DMS 273 (cell line): ENCODE measurements at regions not wholly inside any gene's neighbourhood (a gene's known extent, or its start where the extent isn't known, plus 50 kb on each side); places are given as distances from the start of the nearest gene placed in this dataset.
A peak's percentile ranks its signal among the peaks of the same experiment; 100 is the strongest.
"Not testable (repeated sequence)": the region's sequence is repeated elsewhere in the genome, so short reads cannot be mapped to it uniquely, and the experiment has no call there.

Experiments
- DNase-seq: peaks from one replicate; lab custom pipeline; 2025; ENCODE audit not compliant: unreplicated experiment; lab: John Stamatoyannopoulos, UW

DNA sequence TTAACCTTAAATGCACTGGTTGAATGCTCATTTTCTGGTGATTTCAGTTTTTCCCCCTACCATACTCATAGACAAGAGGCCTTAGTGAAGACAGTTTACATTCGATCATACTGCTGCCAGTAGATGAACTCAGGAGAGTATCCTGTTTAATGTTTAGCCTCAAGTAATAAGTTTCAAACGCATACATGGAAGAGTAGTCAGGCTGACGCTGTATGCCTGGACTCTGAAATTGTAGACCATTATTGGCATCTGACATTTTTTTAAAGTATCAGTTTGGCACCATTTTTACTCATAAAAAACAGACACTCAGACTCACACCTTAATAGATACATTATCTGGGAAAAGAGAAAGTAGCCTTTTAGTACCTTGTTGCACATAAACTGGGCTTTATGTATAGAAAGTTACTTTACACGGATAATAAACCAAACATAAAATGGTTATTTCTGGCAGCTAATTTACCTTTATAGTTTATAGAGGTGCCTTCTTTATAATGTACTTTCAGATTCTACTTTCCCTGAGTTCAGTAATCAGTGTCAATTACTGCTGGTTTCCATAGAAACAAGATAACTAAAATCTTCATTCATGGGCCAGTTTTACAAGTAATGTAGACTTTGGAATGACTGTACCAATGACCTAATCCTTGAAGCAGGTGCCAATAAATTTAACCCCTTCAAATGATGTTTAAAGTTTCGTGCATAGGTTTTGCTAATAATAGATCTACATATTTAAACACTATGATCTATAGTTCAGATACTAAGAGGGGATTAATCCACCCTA lies 183.8 kb upstream of the ITGA1 start:
- DNase-seq = no peak

GRCh38 chr5:52605317-52606313 lies 182.1 kb upstream of the ITGA1 start:
- no peak for DNase-seq

DNA sequence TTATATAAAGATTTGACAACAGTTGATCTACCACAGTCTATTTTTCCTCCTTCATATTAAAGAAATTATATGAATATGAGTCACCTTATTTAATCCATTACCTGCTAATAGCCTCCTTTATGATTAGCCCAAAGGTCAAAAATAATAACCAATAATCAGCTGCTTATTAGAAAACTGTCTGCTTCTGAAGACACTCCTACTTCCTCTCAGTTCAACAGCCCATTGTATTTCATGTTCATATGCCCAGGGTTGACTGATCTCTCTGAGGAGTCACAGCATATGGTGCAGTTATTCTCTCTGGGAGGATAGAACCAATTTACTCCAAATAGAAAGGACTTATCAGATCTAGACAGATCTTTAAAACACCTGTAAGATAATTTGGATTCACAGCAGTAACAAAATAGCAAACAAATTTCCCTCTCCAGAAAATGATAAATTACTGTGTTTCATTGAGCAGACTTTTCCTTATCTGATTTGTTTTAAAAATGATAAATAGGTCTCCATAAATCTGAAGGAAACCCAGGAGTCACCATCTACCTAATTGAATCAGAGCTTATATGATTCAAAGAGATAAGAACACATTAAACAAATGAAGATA lies 180.4 kb upstream of the ITGA1 start:
- no peak for DNase-seq

DNA sequence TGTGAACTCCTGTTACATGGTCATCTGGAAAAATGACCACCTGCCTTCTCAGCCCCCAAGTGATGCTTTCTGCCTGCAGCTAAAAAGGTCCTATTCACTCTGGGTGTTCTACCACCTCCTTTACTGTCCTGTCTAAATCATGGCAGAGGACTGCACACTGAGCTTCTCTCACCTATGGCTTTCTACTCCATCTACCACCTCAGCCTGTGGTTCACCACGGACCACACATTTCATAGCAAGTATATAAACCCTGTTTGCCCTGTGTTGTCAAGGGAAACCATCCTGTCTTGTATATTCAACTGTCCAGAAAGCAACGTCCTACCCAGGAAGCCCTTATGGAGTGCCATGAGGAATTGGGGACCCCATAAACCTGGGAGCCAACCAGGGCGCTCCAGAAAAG lies 167.4 kb upstream of the ITGA1 start:
- DNase-seq = no peak

- DNase-seq = no peak
These were observed 164.4 kb upstream of the ITGA1 start for GRCh38 chr5:52623291-52623690.

DNA sequence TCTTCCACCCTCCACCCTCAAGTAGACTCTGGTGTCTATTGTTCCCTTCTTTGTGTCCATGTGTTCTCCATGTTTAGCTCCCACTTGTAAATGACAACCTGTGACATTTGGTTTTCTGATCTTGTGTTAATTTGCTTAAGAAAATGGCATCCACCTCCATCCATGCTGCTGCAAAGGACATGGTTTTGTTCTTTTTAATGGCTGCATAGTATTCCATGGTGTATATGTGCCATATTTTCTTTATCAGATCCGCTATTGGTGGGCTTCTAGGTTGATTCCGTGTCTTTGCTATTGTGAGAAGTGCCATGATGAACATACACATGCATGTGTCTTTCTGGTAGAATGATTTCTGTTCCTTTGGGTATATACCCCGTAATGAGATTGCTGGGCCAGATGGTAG lies 163.4 kb upstream of the ITGA1 start:
- no peak for DNase-seq

DNA sequence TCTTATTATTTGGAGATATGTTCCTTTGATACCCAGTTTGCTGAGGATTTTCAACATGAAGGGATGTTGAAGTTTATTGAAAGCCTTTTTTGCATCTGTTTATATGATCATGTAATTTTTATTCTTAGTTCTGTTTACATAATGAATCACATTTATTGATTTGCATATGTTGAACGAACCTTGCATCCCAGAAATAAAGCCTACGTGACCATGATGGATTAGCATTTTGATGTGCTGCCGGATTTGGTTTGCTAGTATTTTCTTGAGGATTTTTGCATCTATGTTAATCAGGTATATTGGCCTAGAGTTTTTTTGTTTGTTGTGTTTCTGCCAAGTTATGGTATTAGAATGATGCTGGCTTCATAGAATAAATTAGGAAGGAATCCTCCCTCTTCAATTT lies 161.4 kb upstream of the ITGA1 start:
- no peak for DNase-seq

GRCh38 chr5:52627740-52628139 lies 160.0 kb upstream of the ITGA1 start:
- no peak for DNase-seq

DNA sequence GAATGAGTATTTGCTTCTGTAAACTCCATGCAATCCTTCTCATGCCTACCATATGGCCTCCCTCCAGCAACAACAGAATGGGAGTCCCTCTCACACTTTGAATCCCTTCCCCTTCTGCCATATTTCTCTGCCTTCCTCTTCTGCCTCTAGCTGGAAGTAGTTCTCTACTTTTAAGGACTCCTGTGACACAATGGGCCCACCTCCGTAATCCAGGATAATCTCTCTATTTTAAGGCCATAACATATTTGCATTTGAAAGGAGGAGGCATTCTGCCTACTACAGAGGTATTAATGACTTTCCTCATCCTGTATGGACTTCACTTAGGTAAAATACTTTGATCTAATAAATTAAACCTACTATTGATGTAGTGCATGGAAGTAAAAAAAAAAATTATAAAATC lies 155.4 kb upstream of the ITGA1 start:
- no peak for DNase-seq

DNA sequence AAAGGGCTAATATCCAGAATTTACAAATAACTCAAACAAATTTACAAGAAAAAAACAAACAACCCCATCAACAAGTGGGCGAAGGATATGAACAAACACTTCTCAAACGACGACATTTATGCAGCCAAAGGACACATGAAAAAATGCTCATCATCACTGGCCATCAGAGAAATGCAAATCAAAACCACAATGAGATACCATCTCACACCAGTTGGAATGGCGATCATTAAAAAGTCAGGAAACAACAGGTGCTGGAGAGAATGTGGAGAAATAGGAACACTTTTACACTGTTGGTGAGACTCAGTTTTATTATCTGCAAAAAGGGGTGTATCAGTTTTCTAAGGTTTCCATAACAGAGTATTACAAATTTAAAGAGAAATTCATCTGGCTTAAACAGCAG lies 153.5 kb upstream of the ITGA1 start:
- DNase-seq = not testable (repeated sequence)

GRCh38 chr5:52638732-52639131 lies 149.0 kb upstream of the ITGA1 start:
- no peak for DNase-seq

DNA sequence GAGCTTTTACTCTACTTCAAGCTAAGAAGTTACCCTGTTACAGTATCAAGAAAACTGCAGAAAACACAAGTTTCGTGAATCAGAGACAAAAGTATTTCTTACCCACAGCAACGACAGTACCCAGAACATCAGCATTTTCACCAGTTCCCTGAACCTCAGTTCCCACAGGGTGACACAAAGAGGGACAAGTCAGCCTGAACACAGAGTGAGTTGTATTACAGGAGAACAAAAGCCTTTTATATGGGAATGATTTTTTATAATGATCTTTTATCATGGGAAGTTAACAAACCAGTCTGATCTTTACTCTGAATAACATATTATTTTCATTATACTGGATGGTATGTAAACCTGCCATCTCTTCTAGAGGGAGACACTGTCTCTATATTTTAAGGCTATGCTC lies 139.0 kb upstream of the ITGA1 start:
- DNase-seq = no peak

- no peak for DNase-seq
These were observed 132.6 kb upstream of the ITGA1 start for GRCh38 chr5:52655163-52655562.

- no peak for DNase-seq
These were observed 131.0 kb upstream of the ITGA1 start for GRCh38 chr5:52656569-52657246.

- peak; percentile 64 for DNase-seq
These were observed 130.5 kb upstream of the ITGA1 start for GRCh38 chr5:52657247-52657645.

DNA sequence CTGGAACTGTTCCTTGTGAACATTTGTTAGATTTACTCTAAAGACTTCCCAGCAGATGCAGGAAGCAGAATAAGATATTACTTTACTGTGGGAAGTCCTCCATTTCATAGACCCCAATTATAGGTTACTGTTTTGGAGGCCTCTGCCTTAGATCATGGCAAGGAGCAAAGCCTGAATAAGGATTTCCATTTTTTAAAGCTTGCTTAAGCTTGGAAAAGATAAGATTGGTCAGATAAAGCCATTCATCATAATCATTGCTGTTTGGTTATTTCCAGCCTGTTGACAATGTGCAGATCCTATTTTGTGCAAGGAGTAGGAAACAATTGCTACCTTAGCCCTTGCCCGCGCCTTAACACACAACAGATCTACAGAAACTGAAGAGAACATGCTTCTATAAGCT lies 129.5 kb upstream of the ITGA1 start:
- DNase-seq = no peak

- no peak for DNase-seq
These were observed 127.1 kb upstream of the ITGA1 start for GRCh38 chr5:52660621-52661020.

- DNase-seq = no peak
These were observed 125.7 kb upstream of the ITGA1 start for GRCh38 chr5:52661903-52662595.

DNA sequence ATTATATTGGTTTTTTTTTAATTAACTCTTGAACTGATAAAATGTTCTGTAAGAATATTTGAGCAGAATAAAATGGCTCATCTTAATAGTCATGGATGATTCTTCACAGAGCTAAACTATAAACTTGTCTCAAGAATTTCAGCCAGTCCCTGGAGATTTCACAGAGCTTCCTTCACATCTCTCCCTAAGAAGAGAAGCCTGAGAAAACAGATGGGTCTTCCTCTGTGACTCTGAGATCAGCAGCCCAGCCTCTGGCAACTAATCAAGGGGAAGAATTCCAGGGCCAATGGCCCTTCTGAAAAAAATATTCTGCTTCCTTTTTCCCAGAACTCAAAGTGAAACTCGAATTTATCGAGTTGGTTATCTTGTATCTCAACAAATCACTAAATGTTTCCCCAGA lies 122.2 kb upstream of the ITGA1 start:
- DNase-seq = no peak

GRCh38 chr5:52668139-52668538 lies 119.6 kb upstream of the ITGA1 start:
- no peak for DNase-seq
